ENCODE measurements at regions not wholly inside any gene's neighbourhood (a gene's known extent, or its start where the extent isn't known, plus 50 kb on each side); places are given as distances from the start of the nearest gene placed in this dataset.

GRCh38 chr1:163668472-163668871, 346.7 kb downstream of the NUF2 start:
- Histone ChIP-seq H2AFZ (ENCODE audit: low read depth) (no peak overlapping the region), H3K79me2 (ENCODE audit: insufficient read depth) (no peaks in the 10 kb centered on the region), H4K20me1 (ENCODE audit: insufficient read depth) (no peaks in the 10 kb centered on the region), H3K27ac (ENCODE audit: low read depth in 2 of 2, low read length in 1 of 2) (no peak overlapping the region), H3K27me3 (ENCODE audit: insufficient read depth) (no peaks in the 10 kb centered on the region), H3K36me3 (replicated peaks in 1 of 2; ENCODE audit: control insufficient read depth in 1 of 2, insufficient read depth in 2 of 2, low read length in 1 of 2) (no peaks in the 10 kb centered on the region), H3K4me1 (ENCODE audit: control insufficient read depth in 1 of 2, insufficient read depth in 2 of 2, low read depth in 1 of 2, low read length in 1 of 2) (peaks cover 0 to 8% of the 10 kb centered on the region in 2 experiments; a peak in 2 of 4 replicates), H3K9me2 (no peaks in the 10 kb centered on the region), H3K4me3 (ENCODE audit: low read depth in 2 of 2, low read length in 1 of 2) (no peak overlapping the region), H3K9me3 (no peaks in the 10 kb centered on the region), H3K4me2 (no peak overlapping the region), H3F3A (replicated peaks; ENCODE audit: insufficient read depth) (no peaks in the 10 kb centered on the region), H3K9ac (no peak overlapping the region)
- POLR2A ChIA-PET, result no interaction called here
- no peak for TF ChIP-seq FOXJ3 (CRISPR knock-in tag; IDR thresholded peaks at IDR 0.05)
- CTCF ChIA-PET, result no interaction called here
- 0% methylated on average over 2 of the region's 2 CpGs for WGBS (ENCODE audit: low lambda C conversion rate)
- no peak for DNase-seq

DNA sequence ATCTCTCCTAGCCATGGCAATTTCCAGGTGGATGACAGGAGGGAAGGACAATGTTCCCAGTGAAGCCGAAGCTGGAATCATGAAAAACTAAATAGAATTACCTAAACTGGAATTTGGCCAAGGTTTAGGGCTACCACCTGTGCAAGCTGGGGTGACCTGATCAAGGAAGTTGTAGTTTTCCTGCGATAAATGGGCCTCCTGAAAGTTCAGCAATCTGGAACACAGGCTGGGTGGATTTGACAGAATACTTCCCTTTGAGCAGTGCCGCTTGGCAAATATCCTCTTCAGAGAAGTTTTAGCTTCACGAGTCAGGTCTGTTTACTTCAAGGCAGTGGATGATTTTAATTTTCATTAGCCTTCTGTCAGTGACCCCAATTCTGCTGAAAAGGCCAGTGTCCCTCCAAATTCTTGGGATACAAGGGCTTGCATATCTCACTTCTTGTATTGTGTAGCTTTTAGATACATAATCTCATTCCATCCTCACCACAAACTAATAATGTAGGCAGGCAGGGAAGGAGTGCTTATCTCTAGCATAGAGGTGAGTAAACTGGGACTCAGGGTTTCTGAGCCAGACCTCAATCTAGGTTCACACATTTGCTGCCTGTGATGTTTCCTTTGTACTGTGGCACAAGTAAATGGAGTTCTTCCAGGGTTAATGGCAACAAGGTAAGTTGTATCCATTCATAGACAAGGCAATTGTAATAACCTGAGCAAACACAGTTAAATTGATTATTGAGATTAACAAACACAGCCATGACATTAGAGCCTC, 349.4 kb downstream of the NUF2 start:
- Histone ChIP-seq H3K79me2 (ENCODE audit: insufficient read depth) (no peaks in the 10 kb centered on the region), H3K4me1 (ENCODE audit: control insufficient read depth in 1 of 2, insufficient read depth in 2 of 2, low read depth in 1 of 2, low read length in 1 of 2) (no peaks in the 10 kb centered on the region), H3K9ac (no peak overlapping the region), H3K9me3 (no peaks in the 10 kb centered on the region), H3K27me3 (ENCODE audit: insufficient read depth) (no peaks in the 10 kb centered on the region), H4K20me1 (ENCODE audit: insufficient read depth) (no peaks in the 10 kb centered on the region), H3F3A (replicated peaks; ENCODE audit: insufficient read depth) (no peaks in the 10 kb centered on the region), H3K27ac (ENCODE audit: low read depth in 2 of 2, low read length in 1 of 2) (no peak overlapping the region), H3K4me3 (ENCODE audit: low read depth in 2 of 2, low read length in 1 of 2) (no peak overlapping the region), H3K36me3 (replicated peaks in 1 of 2; ENCODE audit: control insufficient read depth in 1 of 2, insufficient read depth in 2 of 2, low read length in 1 of 2) (no peaks in the 10 kb centered on the region), H3K4me2 (no peak overlapping the region), H2AFZ (ENCODE audit: low read depth) (no peak overlapping the region), H3K9me2 (no peaks in the 10 kb centered on the region)
- 32% methylated on average over 4 of the region's 4 CpGs for WGBS (ENCODE audit: low lambda C conversion rate)
- ChIA-PET CTCF (no interaction called here), POLR2A (no interaction called here)
- no peak for DNase-seq
- TF ChIP-seq, protein P1, sequence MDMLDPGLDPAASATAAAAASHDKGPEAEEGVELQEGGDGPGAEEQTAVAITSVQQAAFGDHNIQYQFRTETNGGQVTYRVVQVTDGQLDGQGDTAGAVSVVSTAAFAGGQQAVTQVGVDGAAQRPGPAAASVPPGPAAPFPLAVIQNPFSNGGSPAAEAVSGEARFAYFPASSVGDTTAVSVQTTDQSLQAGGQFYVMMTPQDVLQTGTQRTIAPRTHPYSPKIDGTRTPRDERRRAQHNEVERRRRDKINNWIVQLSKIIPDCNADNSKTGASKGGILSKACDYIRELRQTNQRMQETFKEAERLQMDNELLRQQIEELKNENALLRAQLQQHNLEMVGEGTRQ (IDR thresholded peaks at IDR 0.05; ENCODE audit: borderline replicate concordance, low read depth, low read length), result no peak
- TF ChIP-seq, protein P2, sequence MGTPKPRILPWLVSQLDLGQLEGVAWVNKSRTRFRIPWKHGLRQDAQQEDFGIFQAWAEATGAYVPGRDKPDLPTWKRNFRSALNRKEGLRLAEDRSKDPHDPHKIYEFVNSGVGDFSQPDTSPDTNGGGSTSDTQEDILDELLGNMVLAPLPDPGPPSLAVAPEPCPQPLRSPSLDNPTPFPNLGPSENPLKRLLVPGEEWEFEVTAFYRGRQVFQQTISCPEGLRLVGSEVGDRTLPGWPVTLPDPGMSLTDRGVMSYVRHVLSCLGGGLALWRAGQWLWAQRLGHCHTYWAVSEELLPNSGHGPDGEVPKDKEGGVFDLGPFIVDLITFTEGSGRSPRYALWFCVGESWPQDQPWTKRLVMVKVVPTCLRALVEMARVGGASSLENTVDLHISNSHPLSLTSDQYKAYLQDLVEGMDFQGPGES (IDR thresholded peaks at IDR 0.05; ENCODE audit: low read depth, low read length), result no peak
- no peak for TF ChIP-seq CHD2 (IDR thresholded peaks at IDR 0.05; ENCODE audit: low read length, partially characterized antibody)

GRCh38 chr1:163672976-163673758, 351.4 kb downstream of the NUF2 start:
- H2AFZ ChIP-seq (ENCODE audit: low read depth), result no peak overlapping the region
- TF ChIP-seq MEF2A (IDR thresholded peaks at IDR 0.05; ENCODE audit: borderline replicate concordance, low read depth) (no peak), RCOR1 (IDR thresholded peaks at IDR 0.05; ENCODE audit: low read length) (no peak), FOXJ3 (CRISPR knock-in tag; IDR thresholded peaks at IDR 0.05) (no peak), EZH2phosphoT487 (IDR thresholded peaks at IDR 0.05; ENCODE audit: borderline replicate concordance, low read depth) (no peak)
- TF ChIP-seq, protein P3, sequence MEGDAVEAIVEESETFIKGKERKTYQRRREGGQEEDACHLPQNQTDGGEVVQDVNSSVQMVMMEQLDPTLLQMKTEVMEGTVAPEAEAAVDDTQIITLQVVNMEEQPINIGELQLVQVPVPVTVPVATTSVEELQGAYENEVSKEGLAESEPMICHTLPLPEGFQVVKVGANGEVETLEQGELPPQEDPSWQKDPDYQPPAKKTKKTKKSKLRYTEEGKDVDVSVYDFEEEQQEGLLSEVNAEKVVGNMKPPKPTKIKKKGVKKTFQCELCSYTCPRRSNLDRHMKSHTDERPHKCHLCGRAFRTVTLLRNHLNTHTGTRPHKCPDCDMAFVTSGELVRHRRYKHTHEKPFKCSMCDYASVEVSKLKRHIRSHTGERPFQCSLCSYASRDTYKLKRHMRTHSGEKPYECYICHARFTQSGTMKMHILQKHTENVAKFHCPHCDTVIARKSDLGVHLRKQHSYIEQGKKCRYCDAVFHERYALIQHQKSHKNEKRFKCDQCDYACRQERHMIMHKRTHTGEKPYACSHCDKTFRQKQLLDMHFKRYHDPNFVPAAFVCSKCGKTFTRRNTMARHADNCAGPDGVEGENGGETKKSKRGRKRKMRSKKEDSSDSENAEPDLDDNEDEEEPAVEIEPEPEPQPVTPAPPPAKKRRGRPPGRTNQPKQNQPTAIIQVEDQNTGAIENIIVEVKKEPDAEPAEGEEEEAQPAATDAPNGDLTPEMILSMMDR (IDR thresholded peaks at IDR 0.05), result no peak
- no peaks in the 10 kb centered on the region for H3K36me3 ChIP-seq (replicated peaks in 1 of 2; ENCODE audit: control insufficient read depth in 1 of 2, insufficient read depth in 2 of 2, low read length in 1 of 2)
- no peak overlapping the region for H3K27ac ChIP-seq (ENCODE audit: low read depth in 2 of 2, low read length in 1 of 2)
- DNase-seq, result no peak
- H3F3A ChIP-seq (replicated peaks; ENCODE audit: insufficient read depth), result no peaks in the 10 kb centered on the region
- H3K9me3 ChIP-seq, result no peaks in the 10 kb centered on the region
- H3K4me3 ChIP-seq (ENCODE audit: low read depth in 2 of 2, low read length in 1 of 2), result no peak overlapping the region
- H3K4me1 ChIP-seq (ENCODE audit: control insufficient read depth in 1 of 2, insufficient read depth in 2 of 2, low read depth in 1 of 2, low read length in 1 of 2), result no peaks in the 10 kb centered on the region
- H3K4me2 ChIP-seq, result no peak overlapping the region
- no peaks in the 10 kb centered on the region for H3K79me2 ChIP-seq (ENCODE audit: insufficient read depth)
- CTCF ChIA-PET, result no interaction called here
- H4K20me1 ChIP-seq (ENCODE audit: insufficient read depth), result no peaks in the 10 kb centered on the region
- H3K27me3 ChIP-seq (ENCODE audit: insufficient read depth), result no peaks in the 10 kb centered on the region
- POLR2A ChIA-PET, result no interaction called here
- no peaks in the 10 kb centered on the region for H3K9me2 ChIP-seq
- H3K9ac ChIP-seq, result no peak overlapping the region
- 28% methylated on average over 9 of the region's 9 CpGs for WGBS (ENCODE audit: low lambda C conversion rate)

Data from SK-N-SH (cell line).